ENCODE measurements at regions not wholly inside any gene's neighbourhood (a gene's known extent, or its start where the extent isn't known, plus 50 kb on each side); places are given as distances from the start of the nearest gene placed in this dataset.

DNA sequence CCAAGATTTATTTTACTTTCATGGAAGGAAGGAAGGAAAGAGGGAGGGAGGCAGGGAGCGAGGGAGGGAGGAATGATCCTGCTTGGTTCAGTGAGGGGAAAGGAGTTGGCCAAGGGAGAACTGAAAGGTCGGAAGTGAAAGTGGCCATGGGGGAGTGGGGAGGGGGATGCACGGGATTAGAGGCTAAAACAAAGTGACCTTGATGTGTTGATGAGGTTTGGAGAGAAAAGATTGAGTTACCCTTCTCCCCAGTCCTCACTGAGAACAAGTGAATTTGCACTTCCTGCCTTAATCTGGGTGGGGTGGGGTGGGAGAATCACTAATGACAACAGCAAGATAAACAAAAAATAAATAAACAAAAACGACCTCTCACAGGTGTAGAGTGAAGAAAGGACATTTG lies 212.0 kb upstream of the TLE3 start:
- no peak for TF ChIP-seq EZH2phosphoT487 (IDR thresholded peaks at IDR 0.05)
- TF ChIP-seq, protein P1, sequence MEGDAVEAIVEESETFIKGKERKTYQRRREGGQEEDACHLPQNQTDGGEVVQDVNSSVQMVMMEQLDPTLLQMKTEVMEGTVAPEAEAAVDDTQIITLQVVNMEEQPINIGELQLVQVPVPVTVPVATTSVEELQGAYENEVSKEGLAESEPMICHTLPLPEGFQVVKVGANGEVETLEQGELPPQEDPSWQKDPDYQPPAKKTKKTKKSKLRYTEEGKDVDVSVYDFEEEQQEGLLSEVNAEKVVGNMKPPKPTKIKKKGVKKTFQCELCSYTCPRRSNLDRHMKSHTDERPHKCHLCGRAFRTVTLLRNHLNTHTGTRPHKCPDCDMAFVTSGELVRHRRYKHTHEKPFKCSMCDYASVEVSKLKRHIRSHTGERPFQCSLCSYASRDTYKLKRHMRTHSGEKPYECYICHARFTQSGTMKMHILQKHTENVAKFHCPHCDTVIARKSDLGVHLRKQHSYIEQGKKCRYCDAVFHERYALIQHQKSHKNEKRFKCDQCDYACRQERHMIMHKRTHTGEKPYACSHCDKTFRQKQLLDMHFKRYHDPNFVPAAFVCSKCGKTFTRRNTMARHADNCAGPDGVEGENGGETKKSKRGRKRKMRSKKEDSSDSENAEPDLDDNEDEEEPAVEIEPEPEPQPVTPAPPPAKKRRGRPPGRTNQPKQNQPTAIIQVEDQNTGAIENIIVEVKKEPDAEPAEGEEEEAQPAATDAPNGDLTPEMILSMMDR (IDR thresholded peaks at IDR 0.05): no peak
- TF ChIP-seq EZH2 (IDR thresholded peaks at IDR 0.05): no peak
